HEK293 (cell line): ENCODE measurements at regions not wholly inside any gene's neighbourhood (a gene's known extent, or its start where the extent isn't known, plus 50 kb on each side); places are given as distances from the start of the nearest gene placed in this dataset.

Experiments
- CTCF ChIA-PET: fragments of 350-600 bp; formaldehyde crosslinking; extraction: SDS; loops from one replicate; lab custom pipeline; 2021; ENCODE audit warnings: antibody characterized with exemption; lab: Yijun Ruan, JAX
- POLR2A ChIA-PET: fragments of 300-600 bp; formaldehyde crosslinking; extraction: SDS; loops from one replicate; lab custom pipeline; 2020; ENCODE audit warnings: antibody characterized with exemption, inconsistent platforms; lab: Yijun Ruan, JAX
- H3K27ac ChIP-seq: fragments of 200-500 bp; sonication (Bioruptor generic); 2 replicates; pipeline ENCODE4 v1.5.1; 2014; ENCODE audit warnings: low read depth, low read length, control low read depth, inconsistent platforms; ENCODE audit errors: extremely low read depth
- H3K36me3 ChIP-seq, 2 experiments: fragments of 200-500 bp in 1 of 2; sonication (Bioruptor generic) in 1 of 2; 1 replicate in 1 of 2; 2 replicates in 1 of 2; pipeline ENCODE4 v1.5.1; 2014 to 2017; ENCODE audit warnings: inconsistent platforms in 2 of 2, low read length in 2 of 2; ENCODE audit not compliant: control insufficient read depth in 2 of 2, insufficient read depth in 1 of 2
- H3K4me1 ChIP-seq: fragments of 200-500 bp; sonication (Bioruptor generic); 2 replicates; pipeline ENCODE4 v1.5.1; 2014; ENCODE audit warnings: mild to moderate bottlenecking, low read length, inconsistent platforms; ENCODE audit not compliant: control insufficient read depth, insufficient read depth
- H3K4me3 ChIP-seq: 2 replicates; pipeline ENCODE4 v1.5.1; 2011; ENCODE audit warnings: low read depth, mild to moderate bottlenecking, control low read depth, low read length, moderate library complexity
- H3K9me3 ChIP-seq: fragments of 200-500 bp; sonication (Bioruptor generic); 2 replicates; pipeline ENCODE4 v1.5.1; 2014; ENCODE audit warnings: low read depth, low read length, inconsistent platforms; ENCODE audit not compliant: control insufficient read depth, insufficient read depth
- AEBP2 ChIP-seq: fragments of 450-650 bp; formaldehyde crosslinking; IDR thresholded peaks from 2 replicates; pipeline ENCODE4 v1.5.1; 2016; ENCODE audit warnings: missing biosample characterization, missing genetic modification characterization, borderline replicate concordance
- BCL11B ChIP-seq: fragments of 450-650 bp; formaldehyde crosslinking; IDR thresholded peaks from 2 replicates; pipeline ENCODE4 v1.5.1; 2016; ENCODE audit warnings: low read depth, missing biosample characterization, missing genetic modification characterization
- MEIS1 ChIP-seq: sonication (generic); formaldehyde crosslinking; IDR thresholded peaks from 2 replicates; pipeline ENCODE4 v1.8.1; 2022; ENCODE audit warnings: missing genetic modification reagents, mild to moderate bottlenecking, borderline replicate concordance
- SALL2 ChIP-seq: fragments of 450-650 bp; formaldehyde crosslinking; IDR thresholded peaks from 2 replicates; pipeline ENCODE4 v1.5.0; 2017; ENCODE audit warnings: missing biosample characterization, mild to moderate bottlenecking, missing genetic modification characterization, borderline replicate concordance
- TRIM28 ChIP-seq: IDR thresholded peaks from 2 replicates; pipeline ENCODE4 v1.6.1; 2011; ENCODE audit warnings: low read length, control low read depth, borderline replicate concordance
- ZBTB7A ChIP-seq: fragments of 450-650 bp; formaldehyde crosslinking; IDR thresholded peaks from 2 replicates; pipeline ENCODE4 v1.5.1; 2016; ENCODE audit warnings: low read depth, missing biosample characterization, missing genetic modification characterization
- ZNF133 ChIP-seq: fragments of 450-650 bp; formaldehyde crosslinking; IDR thresholded peaks from 2 replicates; pipeline ENCODE4 v1.5.1; 2016; ENCODE audit warnings: missing biosample characterization, missing genetic modification characterization
- ZNF530 ChIP-seq: fragments of 450-650 bp; formaldehyde crosslinking; IDR thresholded peaks from 2 replicates; pipeline ENCODE4 v1.5.1; 2016; ENCODE audit warnings: low read depth, missing biosample characterization, missing genetic modification characterization
- TF ChIP-seq, protein P1 (sequence below): fragments of 450-650 bp; formaldehyde crosslinking; IDR thresholded peaks from 2 replicates; pipeline ENCODE4 v1.5.1; 2016; ENCODE audit warnings: missing biosample characterization, missing genetic modification characterization
- TF ChIP-seq, protein P2 (sequence below): fragments of 450-650 bp; formaldehyde crosslinking; IDR thresholded peaks from 2 replicates; pipeline ENCODE4 v1.5.1; 2016; ENCODE audit warnings: missing biosample characterization, missing genetic modification characterization, borderline replicate concordance
- TF ChIP-seq, protein P3 (sequence below): fragments of 450-650 bp; formaldehyde crosslinking; optimal IDR thresholded peaks from 2 replicates; pipeline ENCODE3; 2016; ENCODE audit warnings: missing biosample characterization, mild to moderate bottlenecking, missing genetic modification characterization
- TF ChIP-seq, protein P4 (sequence below): fragments of 450-650 bp; formaldehyde crosslinking; IDR thresholded peaks from 2 replicates; pipeline ENCODE4 v1.5.1; 2017; ENCODE audit warnings: missing biosample characterization, missing genetic modification characterization
- TF ChIP-seq, protein P5 (sequence below): fragments of 450-650 bp; formaldehyde crosslinking; IDR thresholded peaks from 2 replicates; pipeline ENCODE4 v1.5.1; 2016; ENCODE audit warnings: missing biosample characterization, missing genetic modification characterization

DNA sequence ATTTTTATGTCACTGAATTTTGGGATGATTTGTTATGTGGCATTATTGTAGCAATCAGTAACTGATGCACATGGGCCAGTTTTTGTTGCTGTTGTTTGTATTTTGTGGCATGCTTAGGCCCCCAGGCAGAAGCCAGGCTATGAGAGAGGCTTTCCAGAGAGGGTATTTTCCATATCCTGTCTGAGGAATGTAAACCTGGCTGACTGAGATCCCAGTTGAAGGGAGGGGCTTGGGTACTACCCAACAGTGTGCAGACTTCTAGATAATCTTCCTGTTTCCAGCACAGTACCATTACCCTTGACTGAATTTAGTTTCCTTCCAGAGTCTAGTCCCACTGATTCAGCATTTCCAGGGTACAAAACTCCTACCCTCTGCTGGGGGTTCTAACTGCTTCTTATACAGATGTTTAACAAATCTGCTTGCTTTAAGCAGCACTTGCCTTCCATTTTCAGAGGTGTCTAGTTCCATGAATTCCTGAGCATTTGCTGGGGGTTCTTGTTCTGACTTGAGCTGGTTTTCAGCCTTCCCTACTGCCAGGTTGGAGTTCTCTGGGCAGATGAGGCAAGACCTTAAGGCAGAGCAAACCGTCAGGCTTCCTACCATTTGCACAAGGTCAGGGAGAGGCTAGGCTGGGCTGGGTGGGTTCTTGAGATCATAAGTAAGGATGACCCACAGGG is 104.7 kb upstream of the EGFL6 start:
- no peak overlapping the region for H3K4me3 ChIP-seq
- no peak overlapping the region for H3K27ac ChIP-seq
- H3K9me3 ChIP-seq = no peaks in the 10 kb centered on the region; the same call in none of the 2 replicates
- no peaks in the 10 kb centered on the region for H3K36me3 ChIP-seq
- no peaks in the 10 kb centered on the region for H3K4me1 ChIP-seq
- TF ChIP-seq, protein P1, sequence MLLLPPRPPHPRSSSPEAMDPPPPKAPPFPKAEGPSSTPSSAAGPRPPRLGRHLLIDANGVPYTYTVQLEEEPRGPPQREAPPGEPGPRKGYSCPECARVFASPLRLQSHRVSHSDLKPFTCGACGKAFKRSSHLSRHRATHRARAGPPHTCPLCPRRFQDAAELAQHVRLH = no peak
- TF ChIP-seq AEBP2 (tag by site-specific recombination) (no peak), ZNF530 (no peak), ZNF133 (no peak), SALL2 (no peak)
- TF ChIP-seq, protein P2, sequence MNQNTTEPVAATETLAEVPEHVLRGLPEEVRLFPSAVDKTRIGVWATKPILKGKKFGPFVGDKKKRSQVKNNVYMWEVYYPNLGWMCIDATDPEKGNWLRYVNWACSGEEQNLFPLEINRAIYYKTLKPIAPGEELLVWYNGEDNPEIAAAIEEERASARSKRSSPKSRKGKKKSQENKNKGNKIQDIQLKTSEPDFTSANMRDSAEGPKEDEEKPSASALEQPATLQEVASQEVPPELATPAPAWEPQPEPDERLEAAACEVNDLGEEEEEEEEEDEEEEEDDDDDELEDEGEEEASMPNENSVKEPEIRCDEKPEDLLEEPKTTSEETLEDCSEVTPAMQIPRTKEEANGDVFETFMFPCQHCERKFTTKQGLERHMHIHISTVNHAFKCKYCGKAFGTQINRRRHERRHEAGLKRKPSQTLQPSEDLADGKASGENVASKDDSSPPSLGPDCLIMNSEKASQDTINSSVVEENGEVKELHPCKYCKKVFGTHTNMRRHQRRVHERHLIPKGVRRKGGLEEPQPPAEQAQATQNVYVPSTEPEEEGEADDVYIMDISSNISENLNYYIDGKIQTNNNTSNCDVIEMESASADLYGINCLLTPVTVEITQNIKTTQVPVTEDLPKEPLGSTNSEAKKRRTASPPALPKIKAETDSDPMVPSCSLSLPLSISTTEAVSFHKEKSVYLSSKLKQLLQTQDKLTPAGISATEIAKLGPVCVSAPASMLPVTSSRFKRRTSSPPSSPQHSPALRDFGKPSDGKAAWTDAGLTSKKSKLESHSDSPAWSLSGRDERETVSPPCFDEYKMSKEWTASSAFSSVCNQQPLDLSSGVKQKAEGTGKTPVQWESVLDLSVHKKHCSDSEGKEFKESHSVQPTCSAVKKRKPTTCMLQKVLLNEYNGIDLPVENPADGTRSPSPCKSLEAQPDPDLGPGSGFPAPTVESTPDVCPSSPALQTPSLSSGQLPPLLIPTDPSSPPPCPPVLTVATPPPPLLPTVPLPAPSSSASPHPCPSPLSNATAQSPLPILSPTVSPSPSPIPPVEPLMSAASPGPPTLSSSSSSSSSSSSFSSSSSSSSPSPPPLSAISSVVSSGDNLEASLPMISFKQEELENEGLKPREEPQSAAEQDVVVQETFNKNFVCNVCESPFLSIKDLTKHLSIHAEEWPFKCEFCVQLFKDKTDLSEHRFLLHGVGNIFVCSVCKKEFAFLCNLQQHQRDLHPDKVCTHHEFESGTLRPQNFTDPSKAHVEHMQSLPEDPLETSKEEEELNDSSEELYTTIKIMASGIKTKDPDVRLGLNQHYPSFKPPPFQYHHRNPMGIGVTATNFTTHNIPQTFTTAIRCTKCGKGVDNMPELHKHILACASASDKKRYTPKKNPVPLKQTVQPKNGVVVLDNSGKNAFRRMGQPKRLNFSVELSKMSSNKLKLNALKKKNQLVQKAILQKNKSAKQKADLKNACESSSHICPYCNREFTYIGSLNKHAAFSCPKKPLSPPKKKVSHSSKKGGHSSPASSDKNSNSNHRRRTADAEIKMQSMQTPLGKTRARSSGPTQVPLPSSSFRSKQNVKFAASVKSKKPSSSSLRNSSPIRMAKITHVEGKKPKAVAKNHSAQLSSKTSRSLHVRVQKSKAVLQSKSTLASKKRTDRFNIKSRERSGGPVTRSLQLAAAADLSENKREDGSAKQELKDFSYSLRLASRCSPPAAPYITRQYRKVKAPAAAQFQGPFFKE (tag by site-specific recombination) = no peak
- TF ChIP-seq, protein P3, sequence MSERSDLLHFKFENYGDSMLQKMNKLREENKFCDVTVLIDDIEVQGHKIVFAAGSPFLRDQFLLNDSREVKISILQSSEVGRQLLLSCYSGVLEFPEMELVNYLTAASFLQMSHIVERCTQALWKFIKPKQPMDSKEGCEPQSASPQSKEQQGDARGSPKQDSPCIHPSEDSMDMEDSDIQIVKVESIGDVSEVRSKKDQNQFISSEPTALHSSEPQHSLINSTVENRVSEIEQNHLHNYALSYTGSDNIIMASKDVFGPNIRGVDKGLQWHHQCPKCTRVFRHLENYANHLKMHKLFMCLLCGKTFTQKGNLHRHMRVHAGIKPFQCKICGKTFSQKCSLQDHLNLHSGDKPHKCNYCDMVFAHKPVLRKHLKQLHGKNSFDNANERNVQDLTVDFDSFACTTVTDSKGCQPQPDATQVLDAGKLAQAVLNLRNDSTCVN (tag by site-specific recombination) = no peak
- CTCF ChIA-PET = interaction anchor here (0.8 kb wide), 1 partner anchor 12 kb away, joined by 4 read pairs; no protein-coding TSS in a partner anchor
- POLR2A ChIA-PET = no interaction called here

- CTCF ChIA-PET = no interaction called here
- H3K36me3 ChIP-seq = no peaks in the 10 kb centered on the region
- H3K27ac ChIP-seq = no peak overlapping the region
- H3K9me3 ChIP-seq = no peaks in the 10 kb centered on the region; the same call in none of the 2 replicates
- TF ChIP-seq MEIS1 (CRISPR knock-in tag) = no peak
- TF ChIP-seq ZNF530 = peak; percentile 65; the same call in 1 of the 2 replicates
- TF ChIP-seq TRIM28 = peak; percentile 76; the same call in 1 of the 2 replicates
- no peak overlapping the region for H3K4me3 ChIP-seq
- POLR2A ChIA-PET = no interaction called here
- H3K4me1 ChIP-seq = no peaks in the 10 kb centered on the region
Observed at GRCh38 chrX:13463608-13464007, 105.8 kb upstream of the EGFL6 start.

DNA sequence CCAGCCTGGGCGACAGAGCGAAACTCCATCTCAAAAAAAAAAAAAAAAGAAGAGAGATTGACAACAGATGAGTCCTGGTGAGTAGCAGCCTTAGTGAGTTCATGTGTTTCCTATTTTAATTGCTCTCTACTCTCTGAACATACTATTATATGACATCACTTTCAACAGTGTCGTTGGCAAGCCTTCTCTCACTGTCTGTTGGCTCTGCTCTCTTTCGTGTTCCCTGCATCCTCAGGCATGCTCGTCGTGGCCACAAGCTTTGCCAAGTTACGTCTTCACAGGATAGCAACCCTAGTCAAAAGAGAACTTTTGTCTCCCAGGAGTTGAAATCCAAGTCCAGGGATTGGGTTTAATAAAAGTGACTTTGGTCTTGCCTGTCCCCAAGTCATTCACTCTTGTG is 117.1 kb upstream of the EGFL6 start:
- Histone ChIP-seq H3K36me3 (no peaks in the 10 kb centered on the region), H3K9me3 (no peaks in the 10 kb centered on the region), H3K4me3 (no peak overlapping the region), H3K27ac (no peak overlapping the region), H3K4me1 (no peaks in the 10 kb centered on the region)
- ChIA-PET POLR2A (no interaction called here), CTCF (interaction anchor here (0.6 to 1.0 kb wide), 6 partner anchors 12 to 1397 kb away, joined by 3 to 4 read pairs (median 4); no protein-coding TSS in a partner anchor)
- TF ChIP-seq BCL11B (no peak), ZBTB7A (tag by site-specific recombination) (no peak)
- TF ChIP-seq, protein P4, sequence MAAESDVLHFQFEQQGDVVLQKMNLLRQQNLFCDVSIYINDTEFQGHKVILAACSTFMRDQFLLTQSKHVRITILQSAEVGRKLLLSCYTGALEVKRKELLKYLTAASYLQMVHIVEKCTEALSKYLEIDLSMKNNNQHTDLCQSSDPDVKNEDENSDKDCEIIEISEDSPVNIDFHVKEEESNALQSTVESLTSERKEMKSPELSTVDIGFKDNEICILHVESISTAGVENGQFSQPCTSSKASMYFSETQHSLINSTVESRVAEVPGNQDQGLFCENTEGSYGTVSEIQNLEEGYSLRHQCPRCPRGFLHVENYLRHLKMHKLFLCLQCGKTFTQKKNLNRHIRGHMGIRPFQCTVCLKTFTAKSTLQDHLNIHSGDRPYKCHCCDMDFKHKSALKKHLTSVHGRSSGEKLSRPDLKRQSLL = no peak
- TF ChIP-seq, protein P3 (tag by site-specific recombination) = no peak
- TF ChIP-seq, protein P5, sequence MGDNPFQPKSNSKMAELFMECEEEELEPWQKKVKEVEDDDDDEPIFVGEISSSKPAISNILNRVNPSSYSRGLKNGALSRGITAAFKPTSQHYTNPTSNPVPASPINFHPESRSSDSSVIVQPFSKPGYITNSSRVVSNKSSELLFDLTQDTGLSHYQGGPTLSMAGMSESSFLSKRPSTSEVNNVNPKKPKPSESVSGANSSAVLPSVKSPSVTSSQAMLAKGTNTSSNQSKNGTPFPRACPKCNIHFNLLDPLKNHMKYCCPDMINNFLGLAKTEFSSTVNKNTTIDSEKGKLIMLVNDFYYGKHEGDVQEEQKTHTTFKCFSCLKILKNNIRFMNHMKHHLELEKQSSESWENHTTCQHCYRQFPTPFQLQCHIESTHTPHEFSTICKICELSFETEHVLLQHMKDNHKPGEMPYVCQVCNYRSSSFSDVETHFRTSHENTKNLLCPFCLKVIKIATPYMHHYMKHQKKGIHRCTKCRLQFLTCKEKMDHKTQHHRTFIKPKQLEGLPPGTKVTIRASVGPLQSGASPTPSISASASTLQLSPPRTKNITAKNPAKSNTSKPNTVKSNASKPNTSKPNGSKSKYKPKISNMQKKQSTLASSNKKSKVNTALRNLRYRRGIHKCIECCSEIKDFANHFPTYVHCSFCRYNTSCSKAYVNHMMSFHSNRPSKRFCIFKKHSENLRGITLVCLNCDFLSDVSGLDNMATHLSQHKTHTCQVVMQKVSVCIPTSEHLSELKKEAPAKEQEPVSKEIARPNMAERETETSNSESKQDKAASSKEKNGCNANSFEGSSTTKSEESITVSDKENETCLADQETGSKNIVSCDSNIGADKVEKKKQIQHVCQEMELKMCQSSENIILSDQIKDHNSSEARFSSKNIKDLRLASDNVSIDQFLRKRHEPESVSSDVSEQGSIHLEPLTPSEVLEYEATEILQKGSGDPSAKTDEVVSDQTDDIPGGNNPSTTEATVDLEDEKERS (tag by site-specific recombination) = no peak
